RWPE1 (cell line): ENCODE measurements at regions not wholly inside any gene's neighbourhood (a gene's known extent, or its start where the extent isn't known, plus 50 kb on each side); places are given as distances from the start of the nearest gene placed in this dataset.

Source experiments
- CTCF ChIA-PET: fragments of 350-600 bp; sonication (Branson Sonifier 250); formaldehyde crosslinking; extraction: SDS; loops from one replicate; lab custom pipeline; 2021; lab: Yijun Ruan, JAX
- POLR2A ChIA-PET: fragments of 400-600 bp; formaldehyde crosslinking; extraction: SDS; loops from one replicate; lab custom pipeline; 2020; ENCODE audit warnings: antibody characterized with exemption; ENCODE audit not compliant: low non-redundant PET; lab: Yijun Ruan, JAX
- DNase-seq: peaks from one replicate; pipeline ENCODE4 v3.0.0; 2012; ENCODE audit warnings: low spot score
- H3K27ac ChIP-seq: fragments of 450-650 bp; 2 replicates; pipeline ENCODE4 v1.5.1; 2017
- CTCF ChIP-seq: fragments of 450-650 bp; conservative IDR thresholded peaks from 2 replicates; pipeline ENCODE4 v1.5.1; 2017; ENCODE audit warnings: low read depth, mild to moderate bottlenecking

DNA sequence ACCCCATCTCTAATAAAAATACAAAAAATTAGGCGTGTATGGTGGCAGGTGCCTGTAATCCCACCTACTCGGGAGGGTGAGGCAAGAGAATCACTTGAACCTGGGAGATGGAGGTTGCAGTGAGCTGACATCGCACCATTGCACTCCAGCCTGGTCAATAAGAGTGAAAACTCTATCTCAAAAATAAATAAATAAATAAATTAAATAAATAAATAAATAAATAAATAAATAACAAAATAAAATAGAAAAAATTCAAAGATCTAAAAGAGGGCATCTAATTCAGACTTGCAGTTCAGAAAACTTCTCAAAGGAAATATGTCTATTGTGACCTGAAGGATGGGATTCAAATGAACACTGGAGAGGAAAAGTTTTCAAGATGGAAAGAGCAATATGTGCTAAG, 1085.1 kb downstream of the SORCS3 start:
- POLR2A ChIA-PET = no interaction called here
- no peak overlapping the region for H3K27ac ChIP-seq
- no peak for DNase-seq
- CTCF ChIA-PET = no interaction called here
- TF ChIP-seq CTCF = no peak

DNA sequence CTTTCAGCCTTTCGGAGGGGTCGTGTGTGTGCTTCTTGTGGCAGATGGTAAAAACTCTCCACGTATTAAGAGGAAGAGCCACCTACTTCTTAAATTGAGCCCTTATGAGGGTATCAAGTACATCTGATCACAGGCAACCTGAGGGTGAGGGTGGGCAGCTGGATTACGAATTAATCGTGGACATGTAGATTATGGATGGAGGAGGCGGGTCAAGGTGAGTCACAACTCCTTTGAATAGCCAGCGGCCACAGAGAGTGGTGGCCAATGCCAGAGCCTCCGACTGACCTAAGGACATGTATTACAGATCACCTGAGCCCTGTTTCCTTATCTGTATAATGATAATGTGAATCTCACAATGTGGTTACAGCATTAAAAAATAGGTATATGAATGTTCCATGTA, 1083.9 kb downstream of the SORCS3 start:
- CTCF ChIA-PET = no interaction called here
- H3K27ac ChIP-seq = no peak overlapping the region
- DNase-seq = no peak
- TF ChIP-seq CTCF = no peak
- POLR2A ChIA-PET = no interaction called here

- ChIA-PET CTCF (no interaction called here), POLR2A (no interaction called here)
Observed at GRCh38 chr10:105718207-105718995, 1077.3 kb downstream of the SORCS3 start.

GRCh38 chr10:105714728-105715127, 1073.6 kb downstream of the SORCS3 start:
- ChIA-PET CTCF (no interaction called here), POLR2A (no interaction called here)
- no peak for DNase-seq
- H3K27ac ChIP-seq = no peak overlapping the region
- TF ChIP-seq CTCF = no peak

More at GRCh38 chr10:105718207-105718995, 1077.3 kb downstream of the SORCS3 start:
- H3K27ac ChIP-seq = no peak overlapping the region
- no peak for TF ChIP-seq CTCF
- no peak for DNase-seq

- DNase-seq = no peak
- POLR2A ChIA-PET = no interaction called here
- CTCF ChIA-PET = no interaction called here
- H3K27ac ChIP-seq = no peak overlapping the region
- TF ChIP-seq CTCF = no peak
Observed at GRCh38 chr10:105707603-105708002, 1066.5 kb downstream of the SORCS3 start.

DNA sequence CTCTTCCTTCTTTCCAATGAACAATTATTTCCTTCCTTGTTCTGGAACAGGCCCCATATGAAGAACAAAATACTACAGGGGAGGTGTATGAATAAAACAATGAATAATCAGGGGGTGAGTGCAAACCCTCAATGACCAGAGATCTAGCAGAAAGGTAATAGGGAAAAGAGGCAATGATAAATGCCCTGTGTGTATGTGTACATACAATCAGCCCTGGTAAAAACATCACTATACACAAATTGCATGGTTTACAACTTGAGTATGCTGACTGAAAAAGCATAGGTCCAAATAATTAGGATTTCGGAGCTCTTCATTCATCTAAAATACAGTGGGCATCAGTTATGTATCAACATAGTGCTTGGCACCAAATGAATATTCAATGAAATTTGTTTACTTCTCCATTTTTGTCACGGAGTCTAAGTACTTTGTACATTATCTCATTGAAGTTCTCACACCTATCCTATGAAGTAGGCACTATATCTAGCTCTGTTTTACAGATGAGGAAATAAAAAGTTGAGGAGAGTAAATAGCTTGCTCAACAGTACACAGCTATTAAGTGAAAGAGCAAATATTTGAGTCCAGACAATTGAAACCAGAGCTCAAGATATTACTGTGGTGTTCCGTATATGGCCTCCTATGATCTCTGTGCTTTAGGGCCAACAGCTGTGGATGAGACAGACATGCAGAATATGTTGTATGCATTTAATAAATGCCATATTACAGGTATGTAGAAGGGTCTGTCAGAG, 1065.4 kb downstream of the SORCS3 start:
- TF ChIP-seq CTCF = no peak
- DNase-seq = no peak
- CTCF ChIA-PET = interaction anchor here (0.6 kb wide), 1 partner anchor 66 kb away, joined by 3 read pairs; no protein-coding TSS in a partner anchor
- H3K27ac ChIP-seq = no peak overlapping the region
- POLR2A ChIA-PET = no interaction called here
